GM12875 (cell line): ENCODE measurements at regions not wholly inside any gene's neighbourhood (a gene's known extent, or its start where the extent isn't known, plus 50 kb on each side); places are given as distances from the start of the nearest gene placed in this dataset.

ENCODE experiments used
- H3K4me3 ChIP-seq: one replicate; pipeline ENCODE4 v1.5.1; 2011; ENCODE audit warnings: low read depth, low read length, control low read depth
- TF ChIP-seq, protein P1 (sequence below): IDR thresholded peaks from 2 replicates; pipeline ENCODE4 v1.5.1; 2011; ENCODE audit warnings: low read depth, mild to moderate bottlenecking, control low read depth, inconsistent platforms, low read length, moderate library complexity, borderline replicate concordance; ENCODE audit not compliant: insufficient read depth

DNA sequence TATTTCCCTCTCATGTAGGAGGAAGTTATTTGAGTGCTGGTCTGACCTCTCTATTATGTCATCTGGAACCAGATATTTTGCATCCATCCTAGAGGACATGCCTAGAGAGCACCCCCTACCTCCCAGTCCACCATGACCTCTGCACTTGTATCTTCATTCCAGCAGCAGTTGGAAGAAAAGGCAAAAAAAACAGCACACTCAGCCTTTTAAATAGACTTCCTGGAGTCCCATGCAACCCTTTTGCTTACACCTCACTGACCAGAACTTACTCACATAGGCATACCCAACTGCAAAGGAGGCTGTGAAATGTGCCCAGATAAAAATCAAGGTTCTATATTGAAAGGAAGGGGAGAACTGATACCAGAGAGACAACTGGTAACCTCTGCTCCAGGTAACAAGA is 92.3 kb upstream of the FHIT start:
- no peak overlapping the region for H3K4me3 ChIP-seq
- TF ChIP-seq, protein P1, sequence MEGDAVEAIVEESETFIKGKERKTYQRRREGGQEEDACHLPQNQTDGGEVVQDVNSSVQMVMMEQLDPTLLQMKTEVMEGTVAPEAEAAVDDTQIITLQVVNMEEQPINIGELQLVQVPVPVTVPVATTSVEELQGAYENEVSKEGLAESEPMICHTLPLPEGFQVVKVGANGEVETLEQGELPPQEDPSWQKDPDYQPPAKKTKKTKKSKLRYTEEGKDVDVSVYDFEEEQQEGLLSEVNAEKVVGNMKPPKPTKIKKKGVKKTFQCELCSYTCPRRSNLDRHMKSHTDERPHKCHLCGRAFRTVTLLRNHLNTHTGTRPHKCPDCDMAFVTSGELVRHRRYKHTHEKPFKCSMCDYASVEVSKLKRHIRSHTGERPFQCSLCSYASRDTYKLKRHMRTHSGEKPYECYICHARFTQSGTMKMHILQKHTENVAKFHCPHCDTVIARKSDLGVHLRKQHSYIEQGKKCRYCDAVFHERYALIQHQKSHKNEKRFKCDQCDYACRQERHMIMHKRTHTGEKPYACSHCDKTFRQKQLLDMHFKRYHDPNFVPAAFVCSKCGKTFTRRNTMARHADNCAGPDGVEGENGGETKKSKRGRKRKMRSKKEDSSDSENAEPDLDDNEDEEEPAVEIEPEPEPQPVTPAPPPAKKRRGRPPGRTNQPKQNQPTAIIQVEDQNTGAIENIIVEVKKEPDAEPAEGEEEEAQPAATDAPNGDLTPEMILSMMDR = no peak

DNA sequence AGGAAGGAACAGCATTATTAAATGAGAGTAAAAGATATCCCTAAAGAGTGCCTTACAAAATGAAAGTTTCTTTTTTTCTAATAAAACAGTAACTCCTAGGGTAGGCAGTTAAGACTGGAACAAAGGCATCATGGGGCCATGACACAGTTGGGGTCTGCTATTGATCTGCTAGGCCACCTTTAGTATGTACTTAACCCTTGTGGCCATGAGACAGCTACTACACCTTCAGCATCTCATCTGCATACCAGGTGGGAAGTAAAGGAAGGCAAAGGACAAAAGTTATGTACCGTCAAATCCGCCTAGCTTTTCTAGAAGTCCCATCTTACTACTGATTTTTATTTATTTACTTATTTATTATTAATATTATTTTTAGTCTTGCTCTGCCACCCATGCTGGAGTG is 93.8 kb upstream of the FHIT start:
- TF ChIP-seq, protein P1 = no peak

DNA sequence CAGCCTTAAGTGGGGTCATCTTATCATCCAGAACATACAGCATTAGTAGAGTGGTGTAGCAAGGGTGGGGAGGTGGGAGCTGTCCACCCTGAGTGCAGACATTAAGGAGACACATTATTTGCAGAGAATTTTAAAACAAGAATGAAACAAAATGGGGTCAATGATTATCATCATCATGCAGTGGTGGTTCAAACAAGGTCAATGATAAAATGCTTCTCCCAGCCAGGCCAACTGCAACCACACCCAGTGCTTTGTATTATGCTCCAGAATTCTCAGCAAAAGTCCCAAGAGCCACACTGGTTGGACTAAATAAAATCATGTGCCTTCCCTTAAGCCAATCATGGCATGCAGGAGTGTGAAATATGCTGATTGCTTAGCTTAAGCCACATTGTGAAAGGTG is 96.7 kb upstream of the FHIT start:
- TF ChIP-seq, protein P1 = no peak
- H3K4me3 ChIP-seq = no peak overlapping the region

More for the DNA sequence above, 93.8 kb upstream of the FHIT start:
- no peak overlapping the region for H3K4me3 ChIP-seq

DNA sequence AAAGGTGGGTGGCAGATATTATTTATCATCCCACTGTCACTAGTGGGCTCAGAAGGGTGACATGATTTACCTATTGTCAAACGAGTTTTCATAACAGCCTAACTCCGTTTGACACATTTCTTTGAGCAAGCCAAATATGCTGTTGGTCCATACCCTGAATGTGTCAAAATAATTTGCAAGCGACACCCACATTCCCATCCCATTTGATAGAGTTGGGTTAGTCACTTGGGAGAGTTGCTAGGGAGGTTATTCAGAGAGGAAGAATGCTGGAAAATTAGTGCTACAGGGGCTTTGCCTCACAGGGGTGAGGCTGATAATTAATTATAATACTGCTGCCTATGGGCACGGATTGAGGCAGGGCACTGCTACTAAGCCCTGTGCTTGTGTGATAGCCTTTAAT is 98.5 kb upstream of the FHIT start:
- TF ChIP-seq, protein P1 = no peak

DNA sequence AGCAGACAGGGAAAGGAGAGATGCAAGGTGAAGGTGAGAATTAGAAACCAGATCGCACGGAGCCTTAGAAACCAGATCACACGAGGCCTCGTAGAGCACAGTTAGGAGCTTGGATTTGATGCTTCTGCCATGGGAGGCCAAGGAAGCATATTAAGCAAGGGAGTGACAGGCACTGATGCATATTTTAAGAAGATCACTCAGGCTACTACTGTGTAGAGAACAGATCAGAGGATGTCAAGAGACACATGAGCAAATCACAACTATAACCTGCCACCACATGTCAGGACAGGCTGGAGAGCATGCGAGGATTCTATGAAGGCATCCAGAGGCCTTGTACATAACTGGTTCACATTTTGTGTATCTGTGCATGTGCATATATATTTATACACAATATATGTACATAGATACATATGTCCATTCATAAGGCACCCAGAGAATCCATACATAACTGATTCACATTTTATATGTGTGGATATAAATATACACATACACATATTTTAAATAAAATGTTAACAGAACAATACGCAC is 99.6 kb upstream of the FHIT start:
- no peak overlapping the region for H3K4me3 ChIP-seq
- TF ChIP-seq, protein P1 = no peak

More for the DNA sequence above, 98.5 kb upstream of the FHIT start:
- H3K4me3 ChIP-seq = no peak overlapping the region

DNA sequence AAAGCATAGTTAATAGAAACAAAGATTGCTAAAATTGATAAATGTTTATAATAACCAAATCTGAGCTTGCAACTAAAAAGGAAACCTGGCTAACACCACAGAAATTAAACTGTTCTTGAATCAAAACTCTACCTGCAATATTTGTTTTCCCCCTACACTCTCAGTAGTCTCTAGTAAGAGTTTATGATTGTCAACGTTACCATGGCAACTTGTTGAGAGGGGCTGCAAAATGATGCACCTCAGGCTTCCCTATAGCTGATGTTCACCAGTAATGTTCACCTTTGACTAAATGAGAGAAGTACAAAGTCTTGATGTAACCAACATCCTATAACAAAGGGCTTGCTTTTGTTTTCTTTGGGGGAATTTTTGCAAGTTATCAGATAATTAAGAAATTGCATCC is 101.1 kb upstream of the FHIT start:
- TF ChIP-seq, protein P1 = no peak
- H3K4me3 ChIP-seq = no peak overlapping the region

DNA sequence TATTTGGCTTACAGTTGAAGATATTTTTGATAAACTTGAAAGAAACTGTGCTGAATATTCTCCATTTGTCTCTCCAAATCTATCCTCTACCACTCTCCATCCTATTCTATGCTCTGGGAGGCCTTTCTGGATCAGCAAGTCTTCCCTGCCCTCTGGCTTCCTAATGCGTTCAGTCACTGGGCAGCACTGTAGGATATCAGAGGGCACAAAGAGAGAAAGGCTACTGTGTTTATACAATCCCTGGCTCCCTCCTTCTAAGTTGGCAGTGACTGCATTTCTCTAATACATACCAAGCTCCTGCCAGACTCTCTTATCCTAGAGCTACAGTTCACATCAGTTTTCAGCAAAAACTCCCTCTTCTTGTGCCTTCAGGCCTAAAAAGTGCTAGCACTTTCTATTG is 102.1 kb upstream of the FHIT start:
- H3K4me3 ChIP-seq = no peak overlapping the region
- TF ChIP-seq, protein P1 = no peak
